OCI-LY7 (cell line): ENCODE measurements at regions not wholly inside any gene's neighbourhood (a gene's known extent, or its start where the extent isn't known, plus 50 kb on each side); places are given as distances from the start of the nearest gene placed in this dataset.

Experiments used
- EZH2phosphoT487 ChIP-seq: fragments of 200-600 bp; sonication (generic); IDR thresholded peaks from 2 replicates; pipeline ENCODE4 v1.6.1; 2018; ENCODE audit warnings: low read depth, borderline replicate concordance, mild to moderate bottlenecking, mixed run types, antibody characterized with exemption, low read length, moderate library complexity, mixed read lengths
- TF ChIP-seq, protein P1 (sequence below): fragments of 200-600 bp; sonication (generic); conservative IDR thresholded peaks from 2 replicates; pipeline ENCODE4 v1.5.1; 2014; ENCODE audit warnings: mild to moderate bottlenecking, antibody characterized with exemption, low read length, moderate library complexity, mixed read lengths

DNA sequence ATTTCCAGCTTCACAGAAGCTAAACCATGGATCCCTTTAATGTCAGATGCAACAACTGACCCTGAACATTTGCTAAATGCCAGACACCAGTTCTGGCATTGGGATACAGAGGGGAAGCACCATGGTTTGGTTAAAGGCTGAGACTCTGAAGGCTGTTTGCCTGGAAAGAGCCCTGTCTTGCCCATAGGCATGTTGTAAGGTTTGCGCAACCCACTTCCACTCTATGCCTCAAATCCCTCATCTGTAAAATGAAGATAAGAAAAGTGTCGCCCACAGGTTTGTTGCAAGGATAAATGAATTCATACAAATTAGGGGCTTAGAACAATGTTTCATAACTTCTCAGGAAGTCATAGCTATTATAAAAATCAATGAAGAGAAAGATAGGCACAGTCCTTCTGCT is 380.9 kb upstream of the GYPC start:
- TF ChIP-seq, protein P1, sequence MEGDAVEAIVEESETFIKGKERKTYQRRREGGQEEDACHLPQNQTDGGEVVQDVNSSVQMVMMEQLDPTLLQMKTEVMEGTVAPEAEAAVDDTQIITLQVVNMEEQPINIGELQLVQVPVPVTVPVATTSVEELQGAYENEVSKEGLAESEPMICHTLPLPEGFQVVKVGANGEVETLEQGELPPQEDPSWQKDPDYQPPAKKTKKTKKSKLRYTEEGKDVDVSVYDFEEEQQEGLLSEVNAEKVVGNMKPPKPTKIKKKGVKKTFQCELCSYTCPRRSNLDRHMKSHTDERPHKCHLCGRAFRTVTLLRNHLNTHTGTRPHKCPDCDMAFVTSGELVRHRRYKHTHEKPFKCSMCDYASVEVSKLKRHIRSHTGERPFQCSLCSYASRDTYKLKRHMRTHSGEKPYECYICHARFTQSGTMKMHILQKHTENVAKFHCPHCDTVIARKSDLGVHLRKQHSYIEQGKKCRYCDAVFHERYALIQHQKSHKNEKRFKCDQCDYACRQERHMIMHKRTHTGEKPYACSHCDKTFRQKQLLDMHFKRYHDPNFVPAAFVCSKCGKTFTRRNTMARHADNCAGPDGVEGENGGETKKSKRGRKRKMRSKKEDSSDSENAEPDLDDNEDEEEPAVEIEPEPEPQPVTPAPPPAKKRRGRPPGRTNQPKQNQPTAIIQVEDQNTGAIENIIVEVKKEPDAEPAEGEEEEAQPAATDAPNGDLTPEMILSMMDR: no peak
- no peak for TF ChIP-seq EZH2phosphoT487
